Right ventricle myocardium superior (tissue), 1 donor: ENCODE measurements at regions not wholly inside any gene's neighbourhood (a gene's known extent, or its start where the extent isn't known, plus 50 kb on each side); places are given as distances from the start of the nearest gene placed in this dataset.

Experiments used
- ATAC-seq: fragments of 200-7000 bp; cut with Tn5 transposase; one replicate; pipeline ENCODE4 v1.9.1; 2020; ENCODE audit warnings: mild to moderate bottlenecking; ENCODE audit not compliant: poor library complexity
- DNase-seq: peaks from one replicate; pipeline ENCODE4 v3.0.0-alpha.2; 2020
- intact Hi-C: fragments of 100-400 bp; cut with DNase I; formaldehyde crosslinking; loops from one replicate; pipeline ENCODE4 v1.11.2; 2022
- donor health status: DM: no; HTN: yes; CAD: no; lungs with severe emphysema.

- intact Hi-C loops = no loop called here
- ATAC-seq = no peak
- no peak for DNase-seq
These were observed 160.3 kb downstream of the PTEN start for GRCh38 chr10:88023676-88024075.

- ATAC-seq (no peak), DNase-seq (no peak)
- intact Hi-C loops = no loop called here
These were observed 162.6 kb downstream of the PTEN start for GRCh38 chr10:88026031-88026430.

DNA sequence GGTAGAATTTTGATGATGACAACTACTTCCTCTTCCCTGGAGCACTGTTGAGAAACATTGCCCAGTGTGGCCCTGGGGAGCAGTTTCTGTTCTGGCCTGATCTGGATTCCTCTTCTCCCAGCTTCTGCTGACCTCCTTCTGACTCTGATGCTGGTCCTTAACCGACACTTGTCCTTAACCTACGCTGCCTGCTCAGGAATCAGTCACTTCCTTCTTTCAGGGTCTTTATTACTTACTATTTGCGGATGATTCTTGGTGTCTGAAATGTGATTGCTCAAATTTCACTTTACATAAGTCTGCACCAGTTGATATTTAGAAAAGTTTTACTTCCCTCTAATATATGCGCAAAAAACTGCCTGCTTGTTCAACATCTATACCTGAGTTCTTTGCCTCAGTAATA is 164.1 kb downstream of the PTEN start:
- DNase-seq (no peak), ATAC-seq (peak; percentile 58)
- intact Hi-C loops = no loop called here

GRCh38 chr10:88028072-88028471 is 164.6 kb downstream of the PTEN start:
- ATAC-seq (no peak), DNase-seq (no peak)
- intact Hi-C loops = no loop called here

GRCh38 chr10:88028654-88029053 is 165.2 kb downstream of the PTEN start:
- no peak for DNase-seq
- ATAC-seq = no peak
- intact Hi-C loops = no loop called here

- ATAC-seq (no peak), DNase-seq (no peak)
- intact Hi-C loops = no loop called here
These were observed 169.1 kb downstream of the PTEN start for GRCh38 chr10:88032566-88032965.

- intact Hi-C loops = no loop called here
- ATAC-seq (no peak), DNase-seq (no peak)
These were observed 170.0 kb downstream of the PTEN start for GRCh38 chr10:88033385-88033784.

DNA sequence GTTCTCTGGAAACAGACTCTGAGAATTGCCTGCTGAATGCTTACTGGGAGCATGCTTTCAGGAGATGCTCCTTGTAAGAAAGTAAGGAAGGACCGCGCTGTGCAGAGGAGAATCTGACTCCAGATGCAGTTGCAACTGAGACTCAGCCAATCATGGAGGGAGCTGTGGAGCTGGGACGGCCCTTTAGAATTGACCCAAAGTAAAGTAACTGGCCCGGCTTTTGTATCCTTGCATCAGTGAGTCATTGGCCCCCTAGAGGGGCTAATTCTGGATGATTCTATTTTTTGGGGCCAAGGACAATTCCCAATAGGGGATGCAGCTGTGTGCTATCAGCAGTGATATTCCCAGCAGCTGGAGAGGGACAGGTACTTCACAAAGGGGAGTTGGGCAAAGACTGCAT is 170.4 kb downstream of the PTEN start:
- DNase-seq (no peak), ATAC-seq (no peak)
- intact Hi-C loops = no loop called here

DNA sequence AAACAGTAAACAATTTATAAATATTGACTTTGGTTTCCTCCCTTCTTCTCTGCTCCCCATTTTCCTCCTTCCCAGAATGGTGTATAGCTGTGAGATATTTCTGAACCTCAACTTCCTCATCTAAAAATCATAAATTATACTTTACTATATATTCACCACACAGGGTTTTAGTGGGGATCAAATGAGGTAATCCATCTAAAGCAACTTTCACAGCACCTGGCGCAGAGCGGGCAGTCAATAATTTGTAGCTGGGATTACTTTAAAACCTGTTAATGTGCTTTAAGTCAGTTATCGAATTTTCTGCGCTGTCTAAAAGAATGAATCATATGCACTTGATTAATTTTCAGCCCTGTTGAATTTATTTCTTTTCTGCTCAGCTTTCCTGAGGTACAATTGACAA is 172.7 kb downstream of the PTEN start:
- DNase-seq (no peak), ATAC-seq (no peak)
- intact Hi-C loops = no loop called here

DNA sequence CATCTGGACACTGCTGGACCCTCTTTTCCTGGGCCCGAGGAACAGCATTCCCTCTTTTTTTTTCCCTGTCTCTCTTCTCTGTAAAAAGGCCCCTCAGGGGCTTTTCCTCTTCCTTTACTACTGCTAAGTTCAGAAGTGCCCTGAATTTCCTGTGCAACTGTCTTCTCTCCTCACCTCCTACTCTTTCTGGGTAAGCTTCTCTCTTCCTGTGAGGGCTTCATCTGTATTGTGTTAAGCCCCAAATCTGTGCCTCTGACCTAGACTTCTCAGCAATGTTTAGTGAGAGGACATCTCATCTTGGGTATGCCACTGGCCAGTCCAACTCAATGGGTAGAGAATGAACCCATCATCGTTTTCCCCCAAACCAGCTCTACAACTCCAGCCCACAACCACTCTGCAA is 174.2 kb downstream of the PTEN start:
- DNase-seq (no peak), ATAC-seq (no peak)
- intact Hi-C loops = no loop called here

DNA sequence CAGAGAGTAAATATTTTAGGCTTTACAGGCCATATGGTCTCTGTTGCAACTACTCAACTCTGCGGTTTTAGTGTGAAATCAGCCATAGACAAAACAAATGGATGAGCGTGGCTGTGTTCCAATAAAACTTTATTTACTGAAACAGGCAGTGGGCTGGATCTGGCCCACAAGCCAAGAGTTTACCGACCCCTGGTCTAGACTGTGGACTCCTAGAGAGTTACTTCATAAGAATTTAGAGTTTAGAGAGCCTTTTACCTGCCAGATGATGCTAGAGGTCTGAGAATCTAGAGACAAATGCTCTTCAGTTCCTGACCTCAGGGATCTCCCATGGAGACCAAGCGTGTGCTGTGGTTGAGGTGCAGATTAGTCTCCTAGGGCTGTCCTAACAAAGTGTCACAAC is 174.8 kb downstream of the PTEN start:
- intact Hi-C loops = no loop called here
- DNase-seq = no peak
- no peak for ATAC-seq

DNA sequence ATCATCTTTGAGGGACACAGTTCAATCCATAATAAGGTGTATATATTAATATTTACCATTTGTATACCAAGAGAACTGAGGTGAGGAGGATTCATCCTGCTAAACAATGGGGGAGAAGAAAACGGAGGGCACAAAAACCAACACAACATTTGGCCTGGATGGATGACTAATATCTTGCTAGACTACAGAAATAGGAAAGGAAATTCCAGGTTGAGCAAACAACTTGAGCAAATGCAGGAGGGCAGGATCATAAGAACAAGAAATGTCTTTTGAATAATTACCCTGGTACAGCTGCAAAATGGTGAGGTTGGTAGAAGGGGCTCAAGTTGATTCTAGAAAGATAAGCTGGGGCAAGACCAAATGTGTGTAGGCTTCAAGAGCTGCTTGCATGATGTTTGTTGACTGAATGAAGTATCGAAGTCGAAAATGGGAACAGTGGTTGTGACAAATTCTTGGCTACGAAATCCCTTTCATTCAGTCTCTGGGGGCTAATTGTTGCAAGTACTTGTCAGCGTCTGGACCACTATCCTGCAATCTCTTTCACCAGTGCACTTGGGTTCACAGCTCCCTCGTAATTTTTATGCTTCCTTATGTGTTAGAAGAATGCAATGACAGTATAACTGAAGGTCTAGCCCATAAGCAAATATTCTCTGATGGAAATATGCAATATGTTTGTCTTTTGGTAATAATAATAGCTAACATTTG is 176.2 kb downstream of the PTEN start:
- DNase-seq (no peak), ATAC-seq (no peak)
- intact Hi-C loops = no loop called here

- DNase-seq = no peak
- ATAC-seq = peak; percentile 46
- intact Hi-C loops = no loop called here
These were observed 178.1 kb downstream of the PTEN start for GRCh38 chr10:88041243-88042159.

DNA sequence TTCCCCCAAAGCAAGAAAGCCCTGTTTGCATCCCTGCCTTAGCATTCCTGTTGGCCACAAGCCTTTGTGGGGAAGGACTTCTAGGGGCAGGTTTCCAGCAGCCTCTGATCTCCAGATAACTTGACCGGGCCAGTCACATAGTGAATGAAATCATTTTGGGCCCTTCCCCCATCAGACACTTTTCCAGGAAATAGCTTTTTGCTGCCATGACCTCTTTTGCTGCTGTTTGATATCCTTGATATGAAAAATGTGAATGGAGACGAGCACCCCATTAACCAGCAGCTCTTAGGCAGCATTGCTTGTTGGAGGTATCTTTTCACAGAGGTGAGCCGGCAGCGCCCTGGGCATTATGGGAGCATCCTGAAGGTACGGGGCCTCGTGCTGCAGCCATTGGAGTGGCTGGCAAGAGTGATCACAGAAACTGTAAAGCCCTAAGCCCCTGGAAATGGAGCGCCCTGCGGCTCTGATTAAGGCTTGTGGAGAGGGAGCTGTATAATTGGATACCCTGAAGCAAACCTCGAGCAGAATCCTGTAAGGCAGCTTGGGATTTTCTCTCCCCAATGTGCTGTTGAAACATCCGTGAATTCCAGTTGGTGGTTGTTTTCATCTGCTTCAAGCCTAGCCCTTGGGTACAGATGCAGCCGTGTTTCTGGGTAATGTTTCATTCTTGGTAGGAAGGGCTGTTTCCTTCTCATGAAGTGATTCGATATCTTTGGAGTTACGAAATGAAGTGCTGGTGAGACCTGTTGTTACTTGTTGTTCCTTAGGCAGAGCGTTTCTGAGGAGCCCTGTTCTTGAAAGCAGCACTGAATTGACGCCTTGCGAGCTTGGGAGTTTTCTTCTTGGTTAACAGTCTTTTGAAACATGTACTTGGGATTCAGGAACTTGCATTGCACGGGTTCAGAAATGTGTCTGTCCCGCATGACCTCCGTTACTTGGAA is 179.0 kb downstream of the PTEN start:
- intact Hi-C loops = no loop called here
- DNase-seq (no peak), ATAC-seq (peak; percentile 66)

DNA sequence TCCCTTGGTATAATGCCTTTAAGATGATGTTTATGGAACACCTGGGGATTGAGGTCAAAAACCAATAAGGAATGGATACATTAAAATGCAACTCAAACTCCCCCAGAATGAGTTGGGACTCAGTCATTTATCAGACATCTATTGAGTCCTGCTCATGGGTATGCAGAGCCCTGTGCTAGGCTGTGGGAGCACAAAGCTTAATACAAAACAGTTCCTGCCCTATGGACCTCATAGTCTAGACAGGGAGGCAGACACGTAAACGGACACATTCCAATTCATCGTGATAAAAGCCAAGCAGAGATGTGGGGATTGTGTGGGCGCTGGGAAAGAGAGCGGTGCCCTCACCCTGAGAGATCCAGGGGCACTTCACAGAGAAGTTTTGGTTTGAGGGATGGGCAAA is 181.7 kb downstream of the PTEN start:
- no peak for DNase-seq
- no peak for ATAC-seq
- intact Hi-C loops = no loop called here

GRCh38 chr10:88045656-88046415 is 182.4 kb downstream of the PTEN start:
- peak; percentile 45 for ATAC-seq
- DNase-seq = no peak
- intact Hi-C loops = no loop called here

DNA sequence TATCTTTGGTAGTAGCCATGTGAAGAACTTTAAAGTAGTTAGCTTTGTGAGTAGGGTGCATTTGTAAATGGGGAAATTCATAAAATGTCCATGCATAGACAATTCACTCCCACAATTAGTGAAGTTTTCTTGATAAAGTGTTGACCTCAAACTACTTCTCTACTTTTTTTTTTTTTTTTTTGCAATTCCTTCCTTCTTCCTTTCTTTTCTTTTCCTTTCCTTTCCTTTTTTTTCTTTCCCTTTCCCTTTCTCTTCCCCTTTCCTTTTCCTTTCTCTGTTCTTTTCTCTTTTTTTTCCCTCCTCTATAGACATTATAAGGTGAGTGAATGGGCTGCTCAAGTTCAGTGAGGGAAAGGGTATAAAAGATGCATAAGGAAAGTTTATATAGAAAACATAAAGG is 184.2 kb downstream of the PTEN start:
- DNase-seq (no peak), ATAC-seq (no peak)
- intact Hi-C loops = no loop called here

GRCh38 chr10:88048312-88048711 is 184.9 kb downstream of the PTEN start:
- DNase-seq = no peak
- intact Hi-C loops = no loop called here
- ATAC-seq = no peak

GRCh38 chr10:88049204-88049603 is 185.8 kb downstream of the PTEN start:
- intact Hi-C loops = no loop called here
- DNase-seq (no peak), ATAC-seq (no peak)
